DND-41 (cell line): ENCODE measurements at regions not wholly inside any gene's neighbourhood (a gene's known extent, or its start where the extent isn't known, plus 50 kb on each side); places are given as distances from the start of the nearest gene placed in this dataset.

ENCODE experiments used
- ATAC-seq: fragments of 200-7000 bp; cut with Tn5 transposase; 3 replicates; pipeline ENCODE4 v1.9.1; 2021; ENCODE audit warnings: low read depth; ENCODE audit not compliant: insufficient read depth
- DNase-seq: peaks from one replicate; pipeline ENCODE4 v3.0.0-alpha.2; 2020
- H2AFZ ChIP-seq: 2 replicates; pipeline ENCODE4 v1.6.0; 2012; ENCODE audit warnings: low read depth, low read length
- H3K27ac ChIP-seq: 2 replicates; pipeline ENCODE4 v1.5.1; 2012; ENCODE audit warnings: low read length, inconsistent platforms
- H3K27me3 ChIP-seq: fragments of 200-600 bp; sonication (generic); 2 replicates; pipeline ENCODE4 v1.6.0; 2012; ENCODE audit warnings: low read length, mild to moderate bottlenecking, inconsistent platforms; ENCODE audit not compliant: insufficient read depth, poor library complexity
- H3K36me3 ChIP-seq: 2 replicates; pipeline ENCODE4 v1.5.1; 2012; ENCODE audit warnings: low read length, inconsistent platforms; ENCODE audit not compliant: insufficient read depth
- H3K4me1 ChIP-seq: 2 replicates; pipeline ENCODE4 v1.5.1; 2012; ENCODE audit warnings: mild to moderate bottlenecking, low read length; ENCODE audit not compliant: insufficient read depth
- H3K4me2 ChIP-seq: 2 replicates; pipeline ENCODE4 v1.6.0; 2012; ENCODE audit warnings: mild to moderate bottlenecking, moderate library complexity, low read length, inconsistent platforms; ENCODE audit not compliant: insufficient read depth
- H3K4me3 ChIP-seq, 2 experiments: fragments of 200-600 bp in 1 of 2; shearing (Covaris generic) in 1 of 2; 2 replicates each; pipeline ENCODE4 v1.5.1; 2012 to 2016; ENCODE audit warnings: inconsistent platforms in 2 of 2, low read length in 2 of 2, mild to moderate bottlenecking in 2 of 2, low read depth in 1 of 2, moderate library complexity in 1 of 2
- H3K79me2 ChIP-seq: 2 replicates; pipeline ENCODE4 v1.6.0; 2012; ENCODE audit warnings: low read length, inconsistent platforms; ENCODE audit not compliant: insufficient read depth
- H3K9ac ChIP-seq: 2 replicates; pipeline ENCODE4 v1.6.0; 2012; ENCODE audit warnings: low read depth, mild to moderate bottlenecking, inconsistent platforms, low read length, moderate library complexity
- H3K9me3 ChIP-seq: 2 replicates; pipeline ENCODE4 v1.5.1; 2012; ENCODE audit warnings: low read length, moderate library complexity, mild to moderate bottlenecking, inconsistent platforms; ENCODE audit not compliant: insufficient read depth, severe bottlenecking
- H4K20me1 ChIP-seq: 2 replicates; pipeline ENCODE4 v1.6.0; 2012; ENCODE audit warnings: low read length; ENCODE audit not compliant: insufficient read depth
- CTCF ChIP-seq: IDR thresholded peaks from 2 replicates; pipeline ENCODE4 v1.5.1; 2012; ENCODE audit warnings: borderline replicate concordance, low read length, moderate library complexity, mild to moderate bottlenecking; ENCODE audit not compliant: poor library complexity, severe bottlenecking; ENCODE audit errors: extremely low read depth
- EZH2 ChIP-seq: IDR thresholded peaks from 3 replicates; pipeline ENCODE4 v1.6.1; 2012; ENCODE audit warnings: borderline replicate concordance, low read depth, mild to moderate bottlenecking, moderate library complexity, low read length, inconsistent platforms; ENCODE audit not compliant: severe bottlenecking

GRCh38 chr7:46955531-46955930, 626.4 kb downstream of the TNS3 start:
- Histone ChIP-seq H3K4me3 (no peak overlapping the region), H3K36me3 (no peaks in the 10 kb centered on the region), H3K27me3 (no peaks in the 10 kb centered on the region), H2AFZ (no peak overlapping the region), H3K4me1 (no peaks in the 10 kb centered on the region), H3K4me2 (no peak overlapping the region), H3K9ac (no peak overlapping the region), H3K9me3 (no peaks in the 10 kb centered on the region), H3K27ac (no peak overlapping the region), H4K20me1 (no peaks in the 10 kb centered on the region), H3K79me2 (no peaks in the 10 kb centered on the region)
- ATAC-seq = no peak
- no peak for DNase-seq
- TF ChIP-seq EZH2 = no peak
- no peak for TF ChIP-seq CTCF

- H3K4me1 ChIP-seq = no peaks in the 10 kb centered on the region
- no peaks in the 10 kb centered on the region for H3K79me2 ChIP-seq
- H3K9me3 ChIP-seq = no peaks in the 10 kb centered on the region
- no peak overlapping the region for H3K4me2 ChIP-seq
- no peaks in the 10 kb centered on the region for H3K36me3 ChIP-seq
- no peaks in the 10 kb centered on the region for H3K27me3 ChIP-seq
- H3K9ac ChIP-seq = no peak overlapping the region
- DNase-seq = no peak
- H2AFZ ChIP-seq = no peak overlapping the region
- TF ChIP-seq CTCF (no peak), EZH2 (no peak)
- ATAC-seq = no peak
- H3K27ac ChIP-seq = no peak overlapping the region
- no peaks in the 10 kb centered on the region for H4K20me1 ChIP-seq
- no peak overlapping the region for H3K4me3 ChIP-seq
Observed at GRCh38 chr7:46954181-46954580, 627.7 kb downstream of the TNS3 start.

- H3K4me3 ChIP-seq = no peak overlapping the region
- TF ChIP-seq CTCF (no peak), EZH2 (no peak)
- no peak overlapping the region for H3K27ac ChIP-seq
- no peak for DNase-seq
- H2AFZ ChIP-seq = no peak overlapping the region
- no peaks in the 10 kb centered on the region for H3K9me3 ChIP-seq
- no peak overlapping the region for H3K9ac ChIP-seq
- no peaks in the 10 kb centered on the region for H3K4me1 ChIP-seq
- no peak for ATAC-seq
- H4K20me1 ChIP-seq = no peaks in the 10 kb centered on the region
- no peaks in the 10 kb centered on the region for H3K27me3 ChIP-seq
- no peak overlapping the region for H3K4me2 ChIP-seq
- H3K36me3 ChIP-seq = no peaks in the 10 kb centered on the region
- no peaks in the 10 kb centered on the region for H3K79me2 ChIP-seq
Observed at GRCh38 chr7:46953008-46953407, 628.9 kb downstream of the TNS3 start.

DNA sequence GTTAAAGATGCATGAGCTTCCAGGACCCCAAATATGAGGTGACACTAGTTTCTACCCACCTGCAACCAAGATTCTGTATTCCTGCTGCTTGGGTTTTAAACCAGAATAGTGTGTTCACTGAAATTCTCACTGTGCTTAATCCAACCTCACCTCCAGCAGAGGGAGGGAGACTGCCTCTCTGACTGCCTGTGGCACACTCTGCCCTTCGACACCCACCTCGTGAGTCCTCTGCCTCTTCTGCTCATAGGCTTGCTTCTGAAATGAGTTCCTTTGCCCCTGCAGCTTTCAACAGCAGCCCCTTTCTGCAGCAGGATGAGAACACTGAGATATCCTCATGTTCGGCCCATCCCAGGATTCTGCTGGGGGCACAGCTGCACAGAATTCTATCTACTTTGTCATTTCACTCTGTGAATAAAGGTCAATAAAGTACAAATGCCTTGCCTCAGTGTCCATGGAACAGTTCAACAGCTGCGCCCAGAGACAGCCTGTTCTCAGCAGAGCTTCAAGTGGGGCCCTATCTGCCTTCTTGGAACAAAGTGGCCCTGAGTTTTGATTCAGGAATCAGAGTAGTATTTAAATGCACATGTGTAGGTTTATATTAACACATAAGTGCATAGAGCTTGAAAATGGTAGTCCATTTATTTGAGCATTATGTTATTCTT, 632.5 kb downstream of the TNS3 start:
- no peak overlapping the region for H2AFZ ChIP-seq
- H3K9ac ChIP-seq = no peak overlapping the region
- TF ChIP-seq CTCF (no peak), EZH2 (no peak)
- no peak overlapping the region for H3K4me2 ChIP-seq
- no peaks in the 10 kb centered on the region for H3K79me2 ChIP-seq
- no peaks in the 10 kb centered on the region for H4K20me1 ChIP-seq
- H3K4me1 ChIP-seq = no peaks in the 10 kb centered on the region
- H3K9me3 ChIP-seq = no peaks in the 10 kb centered on the region
- no peaks in the 10 kb centered on the region for H3K27me3 ChIP-seq
- no peak overlapping the region for H3K4me3 ChIP-seq
- no peak overlapping the region for H3K27ac ChIP-seq
- ATAC-seq (no peak), DNase-seq (no peak)
- H3K36me3 ChIP-seq = no peaks in the 10 kb centered on the region
